Gastroesophageal sphincter (tissue), 4 donors: ENCODE measurements at regions not wholly inside any gene's neighbourhood (a gene's known extent, or its start where the extent isn't known, plus 50 kb on each side); places are given as distances from the start of the nearest gene placed in this dataset.

ENCODE experiments used
- ATAC-seq: fragments of 150-250 bp; one replicate; pipeline ENCODE4 v1.9.1; 2016; ENCODE audit warnings: mild to moderate bottlenecking, moderate library complexity
- H3K27ac ChIP-seq, 4 donors: fragments of 200-600 bp; sonication (generic) in 3 of 4; 1 replicate in 3 of 4; 2 replicates in 1 of 4; pipeline ENCODE4 v1.5.1; 2016 to 2019
- H3K27me3 ChIP-seq: fragments of 200-600 bp; sonication (generic); one replicate; pipeline ENCODE4 v1.5.1; 2019
- H3K36me3 ChIP-seq, 2 donors: fragments of 200-600 bp; sonication (generic); one replicate each; pipeline ENCODE4 v1.5.1; 2019; ENCODE audit warnings: control low read depth in 1 of 2
- H3K4me1 ChIP-seq, 3 donors: fragments of 200-600 bp; sonication (generic); 1 replicate in 2 of 3; 2 replicates in 1 of 3; pipeline ENCODE4 v1.5.1; 2016 to 2019; ENCODE audit warnings: control low read depth in 2 of 3
- H3K4me3 ChIP-seq, 2 donors: fragments of 200-600 bp; sonication (generic); one replicate each; pipeline ENCODE4 v1.5.1; 2019; ENCODE audit warnings: mild to moderate bottlenecking in 1 of 2, moderate library complexity in 1 of 2
- H3K9me3 ChIP-seq, 3 donors: fragments of 200-600 bp; sonication (generic); one replicate each; pipeline ENCODE4 v1.5.1; 2017 to 2019; ENCODE audit warnings: control low read depth in 2 of 3
- EP300 ChIP-seq: sonication (generic); formaldehyde crosslinking; IDR thresholded peaks from one replicate; pipeline ENCODE4 v1.6.1; 2017; ENCODE audit warnings: antibody characterized with exemption, mild to moderate bottlenecking
- POLR2A ChIP-seq, 2 donors: fragments of 450-650 bp; IDR thresholded peaks; one replicate each; pipeline ENCODE4 v1.6.1; 2017; ENCODE audit warnings: antibody characterized with exemption in 2 of 2, mild to moderate bottlenecking in 2 of 2, moderate library complexity in 1 of 2
- POLR2AphosphoS5 ChIP-seq: sonication (generic); formaldehyde crosslinking; IDR thresholded peaks from one replicate; pipeline ENCODE4 v1.6.1; 2017; ENCODE audit warnings: antibody characterized with exemption
- WGBS, 2 donors: methylation state at CpG; one replicate each; pipeline ENCODE4 v1.1.5; 2018; ENCODE audit warnings: low coverage in 1 of 2; 5-methylcytosine and 5-hydroxymethylcytosine counted together
- TF ChIP-seq, protein P1 (sequence below), 4 experiments: fragments of 200-600 bp in 2 of 4; fragments of 450-650 bp in 2 of 4; sonication (generic) in 1 of 4; IDR thresholded peaks; one replicate each; pipeline ENCODE4 v1.5.1; 2017 to 2019; ENCODE audit warnings: antibody characterized with exemption in 4 of 4, mild to moderate bottlenecking in 2 of 4, moderate library complexity in 2 of 4

DNA sequence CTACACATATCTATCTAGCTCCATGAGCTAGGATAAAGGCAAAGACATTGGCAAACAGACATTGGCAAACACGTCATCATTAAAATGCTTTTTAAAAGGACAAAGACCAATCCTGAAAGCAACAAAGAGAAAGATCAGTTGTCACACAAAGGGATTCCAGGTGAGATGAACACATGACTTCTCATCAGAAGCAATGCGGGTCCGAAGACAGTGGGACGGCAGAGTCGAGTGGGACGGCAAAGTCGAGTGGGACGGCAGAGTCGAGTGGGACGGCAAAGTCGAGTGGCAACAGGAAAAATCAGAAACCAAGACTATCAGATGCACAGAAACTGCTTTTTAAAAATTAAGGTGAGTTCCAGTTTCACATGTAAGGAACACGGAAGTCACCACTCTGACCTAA is 609.5 kb downstream of the BRD1 start:
- Histone ChIP-seq H3K36me3 (no peaks in the 10 kb centered on the region), H3K4me3 (no peak overlapping the region), H3K27me3 (peaks cover 66% of the 10 kb centered on the region), H3K9me3 (peaks cover 0 to 32% (median 0%) of the 10 kb centered on the region in 3 donors), H3K4me1 (no peaks in the 10 kb centered on the region), H3K27ac (no peak overlapping the region)
- no peak for ATAC-seq
- TF ChIP-seq EP300 = no peak
- TF ChIP-seq, protein P1, sequence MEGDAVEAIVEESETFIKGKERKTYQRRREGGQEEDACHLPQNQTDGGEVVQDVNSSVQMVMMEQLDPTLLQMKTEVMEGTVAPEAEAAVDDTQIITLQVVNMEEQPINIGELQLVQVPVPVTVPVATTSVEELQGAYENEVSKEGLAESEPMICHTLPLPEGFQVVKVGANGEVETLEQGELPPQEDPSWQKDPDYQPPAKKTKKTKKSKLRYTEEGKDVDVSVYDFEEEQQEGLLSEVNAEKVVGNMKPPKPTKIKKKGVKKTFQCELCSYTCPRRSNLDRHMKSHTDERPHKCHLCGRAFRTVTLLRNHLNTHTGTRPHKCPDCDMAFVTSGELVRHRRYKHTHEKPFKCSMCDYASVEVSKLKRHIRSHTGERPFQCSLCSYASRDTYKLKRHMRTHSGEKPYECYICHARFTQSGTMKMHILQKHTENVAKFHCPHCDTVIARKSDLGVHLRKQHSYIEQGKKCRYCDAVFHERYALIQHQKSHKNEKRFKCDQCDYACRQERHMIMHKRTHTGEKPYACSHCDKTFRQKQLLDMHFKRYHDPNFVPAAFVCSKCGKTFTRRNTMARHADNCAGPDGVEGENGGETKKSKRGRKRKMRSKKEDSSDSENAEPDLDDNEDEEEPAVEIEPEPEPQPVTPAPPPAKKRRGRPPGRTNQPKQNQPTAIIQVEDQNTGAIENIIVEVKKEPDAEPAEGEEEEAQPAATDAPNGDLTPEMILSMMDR (IDR thresholded peaks at IDR 0.05) = no peak
- no peak for TF ChIP-seq POLR2A (IDR thresholded peaks at IDR 0.05)
- no peak for TF ChIP-seq POLR2AphosphoS5
- 83 to 85% methylated on average over 11 to 12 of the region's 12 CpGs for WGBS, 2 donors

DNA sequence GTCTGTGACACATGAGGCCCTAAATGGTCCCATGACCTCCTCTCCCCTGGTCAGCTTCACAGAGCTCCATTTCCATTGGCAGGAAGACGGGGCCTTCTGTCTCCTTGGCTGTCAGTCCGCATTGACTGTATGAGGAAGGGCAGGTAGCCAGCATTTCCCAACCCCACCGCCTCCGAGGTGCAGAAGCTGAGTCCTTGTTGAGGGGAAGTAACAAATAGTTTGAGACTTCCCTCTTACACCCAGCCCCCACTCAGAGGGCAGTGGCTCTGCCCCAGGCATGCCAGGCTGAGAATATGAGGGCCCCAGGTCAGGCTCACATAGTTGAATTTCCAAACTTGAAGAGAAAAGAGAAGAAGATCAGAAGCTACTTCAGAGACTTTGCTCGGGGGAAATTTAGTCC is 611.1 kb downstream of the BRD1 start:
- peaks cover 70% of the 10 kb centered on the region for H3K27me3 ChIP-seq
- H3K4me3 ChIP-seq = no peak overlapping the region
- WGBS, 2 donors = 55% methylated on average over 5 of the region's 5 CpGs; no CpG with 5 or more reads in 1 of the 2 donors
- ATAC-seq = no peak
- TF ChIP-seq POLR2A (IDR thresholded peaks at IDR 0.05) = no peak
- no peaks in the 10 kb centered on the region for H3K36me3 ChIP-seq
- peaks cover 0 to 32% (median 0%) of the 10 kb centered on the region in 3 donors for H3K9me3 ChIP-seq
- H3K4me1 ChIP-seq = no peaks in the 10 kb centered on the region
- H3K27ac ChIP-seq = no peak overlapping the region

DNA sequence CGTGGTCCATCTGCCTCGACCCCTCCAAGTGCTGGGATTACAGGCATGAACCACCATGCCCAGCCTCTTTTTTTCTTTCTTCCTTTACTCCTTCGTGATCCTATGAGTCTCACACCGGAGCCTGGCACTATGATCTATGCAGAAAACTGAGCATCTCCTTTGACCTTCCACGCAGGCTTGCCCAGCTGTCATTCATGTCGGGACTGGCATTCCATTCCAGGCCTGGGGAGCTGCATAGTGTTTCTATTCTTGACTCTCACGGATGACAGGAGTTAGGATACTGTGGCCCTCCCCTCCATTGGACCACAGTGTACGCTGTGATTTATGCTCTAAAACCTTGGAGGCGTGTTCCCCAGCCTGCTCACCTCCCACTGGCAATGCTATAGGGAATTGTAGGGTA is 611.8 kb downstream of the BRD1 start:
- H3K27me3 ChIP-seq = peaks cover 66% of the 10 kb centered on the region
- no peaks in the 10 kb centered on the region for H3K36me3 ChIP-seq
- no peaks in the 10 kb centered on the region for H3K4me1 ChIP-seq
- H3K4me3 ChIP-seq = no peak overlapping the region
- WGBS, 2 donors = 74 to 83% methylated on average over 4 to 9 of the region's 9 CpGs
- ATAC-seq = no peak
- no peak overlapping the region for H3K27ac ChIP-seq
- TF ChIP-seq POLR2AphosphoS5 = no peak
- no peak for TF ChIP-seq POLR2A (IDR thresholded peaks at IDR 0.05)
- no peak for TF ChIP-seq EP300
- TF ChIP-seq, protein P1 (IDR thresholded peaks at IDR 0.05) = no peak
- peaks cover 0 to 32% (median 0%) of the 10 kb centered on the region in 3 donors for H3K9me3 ChIP-seq

DNA sequence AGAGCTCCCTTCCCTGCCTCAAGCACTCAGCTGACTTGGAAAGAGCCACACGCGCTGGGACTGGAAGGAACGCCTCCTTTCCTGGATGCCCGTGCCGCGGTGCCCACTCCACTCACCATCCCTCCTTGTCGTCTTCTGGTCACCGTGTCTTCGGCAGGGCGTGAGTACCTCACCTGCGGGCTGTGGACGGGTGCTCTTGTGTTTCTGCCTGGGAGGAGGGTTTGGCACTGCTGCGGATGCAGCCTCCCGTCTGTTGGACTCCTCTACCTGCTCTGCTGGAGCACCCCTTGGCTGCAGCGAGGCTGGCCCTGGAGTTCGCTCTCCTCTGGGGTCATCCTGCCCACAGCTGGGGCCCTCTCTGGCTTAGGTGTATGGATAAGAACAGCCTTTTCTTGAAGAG is 612.7 kb downstream of the BRD1 start:
- TF ChIP-seq POLR2A (IDR thresholded peaks at IDR 0.05) = no peak
- TF ChIP-seq EP300 = no peak
- no peak for TF ChIP-seq POLR2AphosphoS5
- TF ChIP-seq, protein P1 (IDR thresholded peaks at IDR 0.05) = no peak
- peaks cover 67% of the 10 kb centered on the region for H3K27me3 ChIP-seq
- H3K27ac ChIP-seq = no peak overlapping the region
- no peaks in the 10 kb centered on the region for H3K4me1 ChIP-seq
- no peak for ATAC-seq
- 94 to 100% methylated on average over 1 to 6 of the region's 16 CpGs for WGBS, 2 donors
- no peak overlapping the region for H3K4me3 ChIP-seq
- H3K36me3 ChIP-seq = no peaks in the 10 kb centered on the region
- peaks cover 0 to 32% (median 0%) of the 10 kb centered on the region in 3 donors for H3K9me3 ChIP-seq

DNA sequence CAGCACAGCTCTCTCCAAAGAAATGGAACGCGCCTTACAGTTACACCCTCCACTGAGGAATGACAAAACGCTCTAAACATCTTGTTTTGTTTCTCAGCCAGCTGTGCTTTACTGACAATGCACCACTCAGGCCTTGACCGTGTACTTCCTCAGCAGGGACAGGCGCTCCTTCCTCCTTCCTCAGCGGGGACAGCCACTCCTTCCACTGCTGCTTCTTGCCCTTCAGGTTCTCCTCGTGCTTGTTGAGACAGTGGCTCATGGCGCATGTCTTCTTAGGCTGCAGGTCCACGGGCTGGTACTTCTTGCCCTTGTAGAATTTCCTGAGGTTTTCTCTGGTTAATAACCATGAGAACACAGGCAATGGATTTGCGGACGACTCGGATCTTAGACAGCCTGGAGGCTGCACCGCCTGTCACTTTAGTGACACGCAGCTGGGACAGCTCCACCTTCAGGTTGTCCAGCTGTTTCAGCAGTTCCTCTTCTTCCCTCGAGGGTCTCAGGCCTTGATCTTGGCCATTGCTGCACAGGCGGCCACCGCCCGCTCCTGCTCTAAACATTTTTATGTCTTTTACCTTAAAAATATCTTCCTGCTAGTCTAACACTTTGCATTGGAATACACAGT is 613.8 kb downstream of the BRD1 start:
- ATAC-seq = no peak

More for the DNA sequence above, 613.8 kb downstream of the BRD1 start:
- no peak for TF ChIP-seq POLR2AphosphoS5
- TF ChIP-seq, protein P1 (IDR thresholded peaks at IDR 0.05) = no peak
- TF ChIP-seq EP300 = no peak
- no peak for TF ChIP-seq POLR2A (IDR thresholded peaks at IDR 0.05)
- Histone ChIP-seq H3K36me3 (no peaks in the 10 kb centered on the region), H3K9me3 (peaks cover 0 to 24% (median 0%) of the 10 kb centered on the region in 3 donors), H3K27ac (no peak overlapping the region), H3K27me3 (peaks cover 71% of the 10 kb centered on the region), H3K4me1 (no peaks in the 10 kb centered on the region), H3K4me3 (no peak overlapping the region)
- WGBS, 2 donors = 52 to 61% methylated on average over 7 to 18 of the region's 18 CpGs
